Neural cell (in vitro differentiated cells): ENCODE measurements at regions not wholly inside any gene's neighbourhood (a gene's known extent, or its start where the extent isn't known, plus 50 kb on each side); places are given as distances from the start of the nearest gene placed in this dataset.

Experiments
- H2AFZ ChIP-seq: fragments of 200-600, 300-800 bp; sonication (generic), shearing (Covaris generic); 2 replicates; pipeline ENCODE4 v1.6.0; 2014; ENCODE audit warnings: low read depth, mild to moderate bottlenecking, antibody characterized with exemption, low read length, moderate library complexity
- H3F3A ChIP-seq: fragments of 200-600 bp; shearing (Covaris generic); 2 replicates; pipeline ENCODE4 v1.6.1; 2016; ENCODE audit warnings: mild to moderate bottlenecking, moderate library complexity, mixed read lengths, antibody characterized with exemption, low read length; ENCODE audit not compliant: insufficient read depth, poor library complexity, severe bottlenecking
- H3K27ac ChIP-seq: fragments of 200-600, 300-800 bp; sonication (generic), shearing (Covaris generic); 2 replicates; pipeline ENCODE4 v1.5.1; 2014; ENCODE audit warnings: mild to moderate bottlenecking, low read length, moderate library complexity
- H3K27me3 ChIP-seq: fragments of 300-800, 200-600 bp; sonication (generic), shearing (Covaris generic); 2 replicates; pipeline ENCODE4 v1.6.0; 2014; ENCODE audit warnings: mild to moderate bottlenecking, low read depth, low read length, moderate library complexity; ENCODE audit not compliant: insufficient read depth
- H3K36me3 ChIP-seq: fragments of 300-800, 200-600 bp; sonication (generic), shearing (Covaris generic); 2 replicates; pipeline ENCODE4 v1.5.1; 2014; ENCODE audit warnings: mild to moderate bottlenecking, antibody characterized with exemption, low read length, moderate library complexity; ENCODE audit not compliant: insufficient read depth
- H3K4me2 ChIP-seq: fragments of 300-800, 200-600 bp; sonication (generic), shearing (Covaris generic); 2 replicates; pipeline ENCODE4 v1.6.0; 2014; ENCODE audit warnings: mild to moderate bottlenecking, low read length
- H3K4me3 ChIP-seq: fragments of 300-800, 200-600 bp; sonication (generic), shearing (Covaris generic); 2 replicates; pipeline ENCODE4 v1.5.1; 2014; ENCODE audit warnings: mild to moderate bottlenecking, low read length, moderate library complexity
- H3K79me2 ChIP-seq: fragments of 200-600 bp; shearing (Covaris generic); replicated peaks from 2 replicates; pipeline ENCODE4 v1.6.0; 2014; ENCODE audit warnings: mild to moderate bottlenecking, low read length, moderate library complexity; ENCODE audit not compliant: insufficient read depth
- H3K9ac ChIP-seq: fragments of 300-800, 200-600 bp; sonication (generic), shearing (Covaris generic); 2 replicates; pipeline ENCODE4 v1.6.1; 2016; ENCODE audit warnings: mild to moderate bottlenecking, low read length, mixed read lengths
- H3K9me2 ChIP-seq: fragments of 200-600 bp; shearing (Covaris generic); 2 replicates; pipeline ENCODE4 v1.6.1; 2016; ENCODE audit warnings: mild to moderate bottlenecking, low read length, mixed read lengths; ENCODE audit not compliant: insufficient read depth
- H3K9me3 ChIP-seq: fragments of 200-600, 300-800 bp; sonication (generic), shearing (Covaris generic); 2 replicates; pipeline ENCODE4 v1.6.1; 2016; ENCODE audit warnings: mild to moderate bottlenecking, mixed run types, low read length, moderate library complexity, mixed read lengths
- H4K20me1 ChIP-seq: fragments of 200-600 bp; shearing (Covaris generic); 2 replicates; pipeline ENCODE4 v1.6.1; 2016; ENCODE audit warnings: mild to moderate bottlenecking, mixed run types; ENCODE audit not compliant: insufficient read depth
- CTCF ChIP-seq: fragments of 450-650 bp; IDR thresholded peaks from 2 replicates; pipeline ENCODE4 v1.5.1; 2014; ENCODE audit warnings: antibody characterized with exemption, mild to moderate bottlenecking, moderate library complexity; ENCODE audit not compliant: poor library complexity, severe bottlenecking
- EP300 ChIP-seq: fragments of 450-650 bp; conservative IDR thresholded peaks from 2 replicates; pipeline ENCODE4 v1.6.1; 2014; ENCODE audit warnings: antibody characterized with exemption, mild to moderate bottlenecking, moderate library complexity; ENCODE audit not compliant: poor library complexity, severe bottlenecking
- EZH2 ChIP-seq: fragments of 200-600, 300-800 bp; shearing (Covaris generic), sonication (generic); IDR thresholded peaks from 2 replicates; pipeline ENCODE4 v1.6.1; 2014; ENCODE audit warnings: antibody characterized with exemption, low read length, borderline replicate concordance, mild to moderate bottlenecking; ENCODE audit not compliant: insufficient read depth, poor library complexity, severe bottlenecking
- MXI1 ChIP-seq: fragments of 450-650 bp; conservative IDR thresholded peaks from 2 replicates; pipeline ENCODE4 v1.6.1; 2014; ENCODE audit warnings: antibody characterized with exemption, mild to moderate bottlenecking; ENCODE audit not compliant: poor library complexity, severe bottlenecking
- POLR2AphosphoS5 ChIP-seq: IDR thresholded peaks from 2 replicates; pipeline ENCODE4 v1.6.1; 2012
- RAD21 ChIP-seq: fragments of 450-650 bp; conservative IDR thresholded peaks from 2 replicates; pipeline ENCODE4 v1.6.1; 2014; ENCODE audit warnings: antibody characterized with exemption, mild to moderate bottlenecking, moderate library complexity
- REST ChIP-seq: IDR thresholded peaks from 2 replicates; pipeline ENCODE4 v1.6.1; 2012; ENCODE audit warnings: borderline replicate concordance
- SMC3 ChIP-seq: fragments of 450-650 bp; conservative IDR thresholded peaks from 2 replicates; pipeline ENCODE4 v1.6.1; 2014; ENCODE audit warnings: antibody characterized with exemption, mild to moderate bottlenecking, moderate library complexity; ENCODE audit not compliant: poor library complexity
- TAF1 ChIP-seq: IDR thresholded peaks from 2 replicates; pipeline ENCODE4 v1.6.1; 2012; ENCODE audit warnings: low read depth

- H3K36me3 ChIP-seq = no peaks in the 10 kb centered on the region
- H3K9me3 ChIP-seq = no peaks in the 10 kb centered on the region
- TF ChIP-seq CTCF = no peak
- TF ChIP-seq SMC3 = no peak
- TF ChIP-seq RAD21 = no peak
- no peak for TF ChIP-seq POLR2AphosphoS5
- H3K27me3 ChIP-seq = no peaks in the 10 kb centered on the region
- no peak overlapping the region for H3K4me3 ChIP-seq
- no peaks in the 10 kb centered on the region for H3K9me2 ChIP-seq
- H3F3A ChIP-seq = no peaks in the 10 kb centered on the region
- H3K79me2 ChIP-seq = no peaks in the 10 kb centered on the region
- H3K4me2 ChIP-seq = no peak overlapping the region
- no peak overlapping the region for H3K9ac ChIP-seq
- no peak overlapping the region for H2AFZ ChIP-seq
- H3K27ac ChIP-seq = no peak overlapping the region
- no peaks in the 10 kb centered on the region for H4K20me1 ChIP-seq
Observed at GRCh38 chr1:88291611-88292354, 392.3 kb upstream of the PKN2 start.

- H4K20me1 ChIP-seq = no peaks in the 10 kb centered on the region
- no peak overlapping the region for H3K9ac ChIP-seq
- H3K36me3 ChIP-seq = no peaks in the 10 kb centered on the region
- no peaks in the 10 kb centered on the region for H3K79me2 ChIP-seq
- TF ChIP-seq RAD21 = no peak
- TF ChIP-seq MXI1 = no peak
- no peak for TF ChIP-seq POLR2AphosphoS5
- no peak for TF ChIP-seq CTCF
- TF ChIP-seq TAF1 = no peak
- no peak for TF ChIP-seq EP300
- TF ChIP-seq EZH2 = no peak
- TF ChIP-seq SMC3 = no peak
- no peak for TF ChIP-seq REST
- no peaks in the 10 kb centered on the region for H3K9me2 ChIP-seq
- no peaks in the 10 kb centered on the region for H3K9me3 ChIP-seq
- H3K27ac ChIP-seq = no peak overlapping the region
- H2AFZ ChIP-seq = no peak overlapping the region
- H3K4me3 ChIP-seq = no peak overlapping the region
- H3F3A ChIP-seq = no peaks in the 10 kb centered on the region
- H3K4me2 ChIP-seq = no peak overlapping the region
- H3K27me3 ChIP-seq = no peaks in the 10 kb centered on the region
Observed at GRCh38 chr1:88293691-88294190, 390.3 kb upstream of the PKN2 start.
